ENCODE measurements at regions not wholly inside any gene's neighbourhood (a gene's known extent, or its start where the extent isn't known, plus 50 kb on each side); places are given as distances from the start of the nearest gene placed in this dataset.
A peak's percentile ranks its signal among the peaks of the same experiment; 100 is the strongest.
"Not testable (repeated sequence)": the region's sequence is repeated elsewhere in the genome, so short reads cannot be mapped to it uniquely, and the experiment has no call there.

- DNase-seq = no peak
Measured at GRCh38 chr2:104904889-104905288, 51.0 kb downstream of the POU3F3 start.

DNA sequence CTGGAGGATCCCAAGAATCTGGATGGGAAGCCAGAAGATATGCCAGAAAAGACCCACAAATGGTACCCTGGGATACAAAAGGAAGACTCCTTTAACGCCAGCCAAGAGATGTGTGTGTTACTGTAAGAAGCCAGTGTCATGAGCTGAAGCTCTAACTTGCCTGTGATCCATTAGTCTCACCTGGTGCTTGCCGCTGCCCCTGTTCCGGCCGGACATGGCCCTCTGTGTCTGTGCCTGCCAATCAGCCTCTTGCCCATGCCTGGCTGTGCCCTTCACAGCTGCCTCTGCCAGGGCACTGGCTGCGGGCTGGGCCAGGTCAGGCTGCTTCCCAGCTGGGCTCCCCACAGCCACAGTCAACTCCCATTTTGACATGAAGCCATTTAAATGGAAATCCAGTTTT is 55.4 kb downstream of the POU3F3 start:
- DNase-seq = no peak

DNA sequence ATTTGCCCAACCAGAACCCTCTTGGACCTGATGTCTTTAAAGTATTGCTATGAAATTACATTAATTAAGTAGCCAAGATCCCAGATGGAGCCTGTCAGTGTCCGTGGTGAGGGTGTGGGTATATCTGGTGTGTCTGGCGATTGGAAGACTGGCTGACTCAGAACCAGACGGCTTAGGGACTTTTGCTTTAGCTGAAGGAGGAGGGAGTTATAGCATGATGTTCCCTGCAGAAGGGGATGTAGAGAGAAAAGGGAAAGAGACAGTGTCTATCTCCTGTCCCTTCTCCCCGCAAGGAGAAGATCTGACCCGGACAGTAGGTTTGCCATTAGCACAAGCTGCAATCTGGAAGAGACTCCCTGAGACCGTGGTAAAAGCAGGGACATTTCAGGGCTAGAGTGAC is 60.6 kb downstream of the POU3F3 start:
- DNase-seq = no peak

- no peak for DNase-seq
Measured at GRCh38 chr2:104915107-104915793, 61.3 kb downstream of the POU3F3 start.

DNA sequence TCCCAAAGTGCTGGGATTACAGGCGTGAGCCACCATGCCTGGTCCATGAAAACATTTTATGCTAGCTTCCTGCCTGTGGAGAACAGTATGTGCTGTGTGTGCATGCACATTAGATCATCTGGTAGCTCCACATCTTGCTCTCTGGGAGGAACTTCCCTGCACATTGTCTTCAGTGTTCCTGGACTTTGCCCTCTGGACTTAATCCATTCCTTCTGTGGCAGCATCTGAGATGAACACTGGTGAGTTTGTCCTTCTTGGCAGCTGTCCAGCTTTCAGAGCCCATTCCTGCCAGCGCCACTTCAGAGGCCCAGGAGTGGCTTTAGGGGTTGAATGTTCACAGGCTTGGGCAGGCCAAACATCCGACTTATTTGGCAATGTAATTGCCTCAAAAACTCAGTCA is 65.2 kb downstream of the POU3F3 start:
- no peak for DNase-seq

GRCh38 chr2:104923665-104924064 is 69.8 kb downstream of the POU3F3 start:
- DNase-seq = no peak

GRCh38 chr2:104929663-104930062 is 75.7 kb downstream of the POU3F3 start:
- no peak for DNase-seq

- no peak for DNase-seq
Measured at GRCh38 chr2:104930732-104931131, 76.8 kb downstream of the POU3F3 start.

DNA sequence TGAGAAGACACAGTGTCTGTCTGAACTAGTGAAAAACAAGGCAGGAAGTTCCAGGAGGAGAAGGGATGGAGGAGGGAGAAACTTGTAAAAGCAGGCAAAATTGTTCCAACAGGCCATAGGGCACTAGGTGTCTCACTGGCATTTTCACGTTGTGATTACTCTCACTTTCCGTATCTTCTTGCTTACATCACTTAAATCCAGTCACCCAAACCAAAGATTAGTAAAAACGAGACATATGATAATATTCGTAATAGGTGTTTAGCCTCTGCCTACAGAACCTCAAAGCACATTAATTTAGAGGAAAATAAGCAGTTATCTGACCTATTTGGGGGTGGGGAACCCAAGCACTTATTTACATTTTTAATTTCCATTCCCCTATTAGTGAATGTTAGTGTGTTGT is 78.3 kb downstream of the POU3F3 start:
- no peak for DNase-seq

- no peak for DNase-seq
Measured at GRCh38 chr2:104933151-104933917, 79.4 kb downstream of the POU3F3 start.

DNA sequence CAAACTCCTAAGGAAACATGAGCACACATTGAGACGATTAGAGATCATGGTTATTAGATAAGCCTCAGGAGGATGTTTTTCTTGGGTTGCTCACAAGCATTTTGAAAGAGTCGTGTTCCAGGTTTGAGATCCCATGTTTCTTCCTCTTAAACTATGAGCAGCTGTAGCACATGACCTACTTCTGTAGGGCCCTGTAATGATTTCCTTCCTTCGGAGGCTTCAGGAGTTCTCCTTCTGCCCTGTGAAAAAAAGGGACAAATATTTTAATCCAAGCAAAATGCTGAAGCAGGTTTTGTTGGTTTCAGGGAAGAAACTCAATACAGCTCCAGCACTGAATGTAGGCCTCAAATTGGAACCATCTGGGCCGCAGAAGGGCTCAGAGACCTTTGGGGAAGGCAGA is 82.6 kb downstream of the POU3F3 start:
- DNase-seq = no peak

DNA sequence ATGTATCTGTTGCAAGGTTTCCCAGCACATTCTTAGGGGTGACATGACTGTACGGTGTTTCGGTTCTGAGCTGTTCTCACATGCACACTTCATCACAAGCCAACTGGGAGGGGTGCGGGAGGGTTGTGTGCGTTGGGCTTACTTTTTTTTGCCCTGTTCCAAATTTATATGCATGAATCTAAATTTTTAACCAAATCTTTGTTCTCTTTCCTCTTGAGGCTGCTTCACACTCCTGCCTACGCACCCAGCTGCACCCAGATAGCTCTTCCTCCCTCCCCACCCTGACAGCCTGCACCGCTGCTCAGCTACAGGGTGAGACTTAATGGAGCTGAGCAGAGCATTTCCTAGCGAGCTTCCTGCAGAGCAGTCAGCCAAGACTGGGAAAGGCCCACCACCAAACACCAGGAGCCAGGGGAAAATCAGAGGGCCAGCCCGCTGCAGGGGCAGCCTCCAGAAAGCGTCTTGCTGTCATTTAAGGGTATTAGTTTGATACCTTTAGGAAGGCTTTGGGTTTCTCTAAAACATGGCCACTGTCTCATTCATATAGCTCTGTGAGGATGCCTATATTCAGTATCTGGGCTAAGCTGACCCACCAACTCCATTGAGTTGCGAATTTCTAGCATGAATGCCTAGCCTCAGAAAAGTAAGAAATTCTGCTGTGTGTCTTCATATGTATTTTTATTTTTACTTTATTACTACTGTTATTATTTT is 84.5 kb downstream of the POU3F3 start:
- DNase-seq = no peak

GRCh38 chr2:104939570-104940217 is 85.8 kb downstream of the POU3F3 start:
- DNase-seq = no peak

- peak in 2 of 3 donors; percentile 1 to 9 for DNase-seq
Measured at GRCh38 chr2:104944495-104944894, 90.6 kb downstream of the POU3F3 start.

DNA sequence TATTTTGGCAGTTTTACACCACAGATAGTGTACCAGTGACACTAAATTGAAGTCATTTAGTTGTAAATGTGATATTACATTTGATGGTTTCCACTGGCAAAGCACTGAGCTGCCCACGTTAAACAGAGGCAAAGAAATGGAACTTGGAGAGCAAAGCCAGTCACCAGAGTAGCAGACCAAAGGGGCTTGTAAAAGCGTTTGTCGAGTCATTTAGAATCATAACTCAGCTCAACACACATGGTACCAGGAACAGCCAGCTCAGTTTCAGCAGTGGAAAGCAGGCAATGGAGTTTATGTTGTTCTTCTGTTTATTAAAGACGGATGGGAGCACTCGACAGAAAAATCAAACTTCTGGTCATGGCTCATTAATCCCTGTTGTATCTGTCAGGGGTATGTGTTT is 91.2 kb downstream of the POU3F3 start:
- DNase-seq = no peak

DNA sequence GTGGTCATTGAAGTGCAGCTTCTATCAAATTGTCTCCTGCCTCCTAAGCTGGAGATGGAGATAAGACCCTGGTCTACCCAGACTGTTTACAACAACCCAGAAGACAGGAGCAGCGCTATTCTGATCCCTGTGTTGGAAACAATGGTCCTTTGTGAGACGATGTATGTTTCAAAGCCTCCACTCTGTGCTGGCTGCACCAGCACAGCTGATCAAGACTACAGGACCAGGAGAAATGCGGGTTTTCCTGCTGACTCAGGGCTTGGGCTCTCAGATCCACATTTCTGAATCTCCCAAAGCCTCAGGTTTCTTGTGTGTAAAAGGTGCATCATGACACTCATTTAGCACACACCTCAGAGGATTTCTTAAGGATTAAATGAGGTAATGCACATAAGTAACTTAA is 92.0 kb downstream of the POU3F3 start:
- DNase-seq = no peak

- not testable (repeated sequence) for DNase-seq
Measured at GRCh38 chr2:104947456-104947855, 90.4 kb upstream of the MRPS9 start.

DNA sequence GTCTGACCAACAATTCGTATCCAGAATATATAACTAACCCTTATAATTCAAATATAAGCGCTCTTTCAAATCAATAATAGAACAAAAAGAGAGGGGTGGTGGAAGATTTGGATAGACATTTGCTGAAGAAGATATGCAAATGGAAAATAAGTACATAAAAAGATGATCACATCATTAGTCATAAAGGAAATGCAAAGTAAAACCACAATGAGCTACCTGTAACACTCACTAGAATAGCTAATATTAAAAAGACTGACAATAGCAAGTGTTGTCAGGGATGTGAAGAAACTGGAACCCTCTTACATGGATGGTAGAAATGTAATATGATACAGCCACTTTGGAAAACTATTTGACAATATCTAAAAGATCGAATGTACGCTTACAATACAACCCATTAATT is 84.9 kb upstream of the MRPS9 start:
- no peak for DNase-seq

GRCh38 chr2:104965900-104966299 is 72.0 kb upstream of the MRPS9 start:
- DNase-seq = no peak

GRCh38 chr2:104969564-104969963 is 68.3 kb upstream of the MRPS9 start:
- no peak for DNase-seq

GRCh38 chr2:104975371-104975770 is 62.5 kb upstream of the MRPS9 start:
- DNase-seq = no peak

GRCh38 chr2:104975851-104976250 is 62.0 kb upstream of the MRPS9 start:
- peak in 1 of 3 donors; percentile 1 for DNase-seq

DNA sequence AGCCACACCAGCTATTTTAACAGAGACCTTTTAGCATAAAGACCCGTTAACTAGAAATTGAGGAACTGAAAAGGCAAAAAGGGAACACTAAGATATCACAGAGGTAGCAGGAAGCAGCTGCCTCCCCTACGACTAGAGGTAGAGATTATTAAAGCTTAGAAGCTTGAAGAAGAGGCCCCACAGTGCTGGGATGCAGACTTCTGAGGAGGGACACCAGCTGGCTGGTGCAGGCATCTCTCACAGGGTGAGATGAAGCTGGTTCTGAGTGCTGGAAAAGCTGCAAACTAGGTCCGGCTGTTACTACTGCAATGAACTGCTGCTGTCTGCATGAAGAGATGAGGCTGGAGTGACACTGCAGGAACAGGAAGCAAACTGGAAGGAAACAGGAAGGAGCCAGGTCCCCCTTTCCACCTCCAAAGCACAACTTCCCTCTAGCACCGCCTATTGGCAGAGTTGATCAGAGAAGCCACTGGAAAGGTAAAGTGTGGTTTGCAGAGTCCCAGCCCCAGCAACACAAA is 61.2 kb upstream of the MRPS9 start:
- peak in 2 of 3 donors; percentile 17 to 28 for DNase-seq
